ENCODE measurements at regions not wholly inside any gene's neighbourhood (a gene's known extent, or its start where the extent isn't known, plus 50 kb on each side); places are given as distances from the start of the nearest gene placed in this dataset.

DNA sequence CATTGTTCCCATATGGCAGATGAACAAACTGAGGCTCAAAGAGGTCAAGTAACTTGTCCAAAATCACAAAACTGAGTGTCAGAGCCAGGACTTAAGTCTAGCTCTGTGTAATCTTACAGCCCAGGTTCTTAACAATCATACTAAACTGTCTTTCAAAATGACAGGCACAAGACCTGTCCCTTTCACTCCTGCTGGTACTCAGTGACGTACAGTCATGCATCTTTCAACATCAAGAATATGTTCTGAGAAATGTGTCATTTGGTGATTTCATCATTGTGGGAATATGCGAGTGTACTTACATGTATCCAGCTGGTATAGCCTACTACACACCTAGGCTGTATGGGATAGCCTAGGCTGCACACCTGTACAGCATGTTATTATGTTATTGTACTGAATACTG lies 646.8 kb upstream of the WWC1 start:
- TF ChIP-seq EZH2 (IDR thresholded peaks at IDR 0.05; ENCODE audit: insufficient read depth, poor library complexity, severe bottlenecking) (no peak), EZH2phosphoT487 (IDR thresholded peaks at IDR 0.05; ENCODE audit: insufficient read depth, low read depth) (no peak)
